Endothelial cell of umbilical vein (primary cell): ENCODE measurements at regions not wholly inside any gene's neighbourhood (a gene's known extent, or its start where the extent isn't known, plus 50 kb on each side); places are given as distances from the start of the nearest gene placed in this dataset.

Experiments used
- BruUV-seq: library from RNA; stranded (reverse); fragments of 400-500 nt; replicated peaks from 2 replicates; lab custom pipeline; 2021; lab: Mats Ljungman, UMichigan
- CTCF ChIA-PET: fragments of 300-600, 350-600 bp; sonication (Branson Sonifier 250); formaldehyde crosslinking; loops from one replicate; lab custom pipeline; 2021; ENCODE audit warnings: antibody characterized with exemption, inconsistent platforms; lab: Charles Lee
- POLR2A ChIA-PET: fragments of 300-600, 350-600 bp; sonication (Branson Sonifier 250); formaldehyde crosslinking; loops from one replicate; lab custom pipeline; 2021; ENCODE audit warnings: antibody characterized with exemption, inconsistent platforms; lab: Charles Lee
- DNase-seq: peaks from one replicate; pipeline ENCODE4 v3.0.0-alpha.2; 2011; ENCODE audit warnings: low read depth, low spot score
- FAIRE-seq: peaks from 2 replicates; lab custom pipeline; 2011; peaks lifted over from hg19 to GRCh38; lab: Jason Lieb, UNC
- H2AFZ ChIP-seq: 2 replicates; pipeline ENCODE4 v1.6.0; 2012; ENCODE audit warnings: low read depth, low read length, control low read depth, inconsistent platforms
- H3K27ac ChIP-seq: 2 replicates; pipeline ENCODE4 v1.5.1; 2011; ENCODE audit warnings: low read depth, mild to moderate bottlenecking, control low read depth, low read length, moderate library complexity; ENCODE audit not compliant: insufficient read depth
- H3K27me3 ChIP-seq, 2 experiments: 2 replicates each; pipeline versions ENCODE4 v1.6.0 to v1.6.1; 2011; ENCODE audit warnings: low read length in 2 of 2, mixed read lengths in 1 of 2; ENCODE audit not compliant: control insufficient read depth in 2 of 2, insufficient read depth in 2 of 2
- H3K36me3 ChIP-seq, 2 experiments: 2 replicates in 1 of 2; 3 replicates in 1 of 2; pipeline ENCODE4 v1.5.1; 2011; ENCODE audit warnings: low read length in 2 of 2, mild to moderate bottlenecking in 1 of 2, moderate library complexity in 1 of 2; ENCODE audit not compliant: control insufficient read depth in 2 of 2, insufficient read depth in 2 of 2; ENCODE audit errors: extremely low read depth in 1 of 2
- H3K4me1 ChIP-seq: 3 replicates; pipeline ENCODE4 v1.5.1; 2011; ENCODE audit warnings: mild to moderate bottlenecking, low read length; ENCODE audit not compliant: control insufficient read depth, insufficient read depth; ENCODE audit errors: extremely low read depth
- H3K4me2 ChIP-seq: 2 replicates; pipeline ENCODE4 v1.6.1; 2011; ENCODE audit warnings: low read length, control low read depth, mixed read lengths; ENCODE audit not compliant: insufficient read depth
- H3K4me3 ChIP-seq, 3 experiments: fragments of 200-600 bp in 1 of 3; sonication (generic), shearing (Covaris generic) in 1 of 3; replicated peaks in 1 of 3; 2 replicates each; pipeline ENCODE4 v1.5.1; 2011 to 2016; ENCODE audit warnings: control low read depth in 3 of 3, low read length in 3 of 3, mild to moderate bottlenecking in 2 of 3, inconsistent platforms in 1 of 3, low read depth in 1 of 3, moderate library complexity in 1 of 3; ENCODE audit not compliant: insufficient read depth in 1 of 3
- H3K79me2 ChIP-seq: 2 replicates; pipeline ENCODE4 v1.6.0; 2012; ENCODE audit warnings: low read length, inconsistent platforms; ENCODE audit not compliant: control insufficient read depth, insufficient read depth
- H3K9ac ChIP-seq: replicated peaks from 2 replicates; pipeline ENCODE3; 2011; ENCODE audit warnings: low read length, control low read depth; ENCODE audit not compliant: insufficient read depth; ENCODE audit errors: extremely low read depth
- H3K9me1 ChIP-seq: replicated peaks from 3 replicates; pipeline ENCODE4 v1.6.0; 2011; ENCODE audit warnings: mild to moderate bottlenecking, low read length; ENCODE audit not compliant: control insufficient read depth, insufficient read depth; ENCODE audit errors: extremely low read depth
- H3K9me3 ChIP-seq: replicated peaks from 2 replicates; pipeline ENCODE4 v1.5.1; 2012; ENCODE audit warnings: low read length, inconsistent platforms; ENCODE audit not compliant: control insufficient read depth, insufficient read depth
- H4K20me1 ChIP-seq: replicated peaks from 2 replicates; pipeline ENCODE3; 2011; ENCODE audit warnings: mild to moderate bottlenecking, low read length; ENCODE audit not compliant: control insufficient read depth, insufficient read depth; ENCODE audit errors: extremely low read depth
- EZH2 ChIP-seq: IDR thresholded peaks from 2 replicates; pipeline ENCODE4 v1.6.1; 2012; ENCODE audit warnings: borderline replicate concordance, low read depth, mild to moderate bottlenecking, moderate library complexity, low read length, inconsistent platforms; ENCODE audit not compliant: severe bottlenecking
- FOS ChIP-seq: IDR thresholded peaks from 2 replicates; pipeline ENCODE4 v1.6.1; 2011; ENCODE audit warnings: mild to moderate bottlenecking, low read length, moderate library complexity, borderline replicate concordance; ENCODE audit not compliant: insufficient read depth
- GATA2 ChIP-seq: IDR thresholded peaks from 2 replicates; pipeline ENCODE4 v1.7.0; 2011; ENCODE audit warnings: low read depth, mild to moderate bottlenecking, moderate library complexity, mixed read lengths, low read length; ENCODE audit not compliant: insufficient read length, insufficient read depth
- JUN ChIP-seq: IDR thresholded peaks from 2 replicates; pipeline ENCODE4 v1.6.1; 2011; ENCODE audit warnings: borderline replicate concordance, low read depth; ENCODE audit not compliant: insufficient read length, insufficient read depth
- MYC ChIP-seq: IDR thresholded peaks from one replicate; pipeline ENCODE4 v1.6.1; 2011; ENCODE audit warnings: mild to moderate bottlenecking, low read depth, low read length
- POLR2A ChIP-seq: IDR thresholded peaks from 2 replicates; pipeline ENCODE4 v1.6.1; 2012; ENCODE audit warnings: low read depth, mild to moderate bottlenecking, control low read depth, low read length
- POLR2AphosphoS5 ChIP-seq: IDR thresholded peaks from 2 replicates; pipeline ENCODE4 v1.6.1; 2012; ENCODE audit warnings: low read depth, mild to moderate bottlenecking, control low read depth, low read length, moderate library complexity; ENCODE audit not compliant: insufficient read depth
- dilution Hi-C: fragments of 300-500 bp; cut with MboI; formaldehyde crosslinking; loops from one replicate; pipeline ENCODE4 v1.15.0; 2019; ENCODE audit warnings: low sequenced_read_pairs; ENCODE audit not compliant: extremely low pct_ligation_motif_present
- intact Hi-C: fragments of 100-400 bp; cut with micrococcal nuclease; formaldehyde crosslinking; loops from one replicate; pipeline ENCODE4 v1.10.0; 2022
- TF ChIP-seq, protein P1 (sequence below): IDR thresholded peaks from 2 replicates; pipeline ENCODE4 v1.6.1; 2011; ENCODE audit not compliant: insufficient read depth, insufficient read length
- TF ChIP-seq, protein P2 (sequence below), 2 donors: IDR thresholded peaks; 1 replicate in 1 of 2; 2 replicates in 1 of 2; pipeline ENCODE4 v1.5.1; 2011; ENCODE audit warnings: low read length in 2 of 2, mild to moderate bottlenecking in 2 of 2, moderate library complexity in 2 of 2, control low read depth in 1 of 2, inconsistent platforms in 1 of 2, low read depth in 1 of 2; ENCODE audit not compliant: insufficient read depth in 1 of 2; ENCODE audit errors: extremely low read depth in 1 of 2

DNA sequence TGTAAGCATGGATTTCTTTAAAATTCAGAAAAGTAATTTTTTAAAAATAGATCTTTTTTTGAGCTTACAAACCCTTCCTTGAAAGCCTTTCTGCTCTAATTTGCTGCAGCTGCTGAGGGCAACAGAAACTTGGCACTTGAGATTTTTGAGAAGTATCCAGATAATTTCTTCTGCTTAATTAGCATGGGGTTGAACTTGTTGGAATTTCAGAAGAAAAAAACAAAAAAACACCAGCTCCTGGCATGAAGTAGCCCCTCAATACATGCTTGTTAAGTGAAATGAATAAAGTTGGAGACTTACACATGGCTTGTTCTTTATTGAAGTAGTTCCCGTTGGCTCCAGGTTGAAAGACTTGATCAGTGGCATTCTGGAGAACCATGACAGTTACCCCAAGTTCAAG lies 331.4 kb upstream of the RAG2 start:
- Histone ChIP-seq H3K27ac (no peak overlapping the region), H3K4me2 (no peak overlapping the region), H3K9me3 (no peaks in the 10 kb centered on the region), H3K27me3 (no peaks in the 10 kb centered on the region), H4K20me1 (no peaks in the 10 kb centered on the region), H3K79me2 (no peaks in the 10 kb centered on the region), H3K9me1 (no peaks in the 10 kb centered on the region), H3K9ac (no peak overlapping the region), H3K4me1 (no peaks in the 10 kb centered on the region), H2AFZ (no peak overlapping the region), H3K4me3 (no peak overlapping the region), H3K36me3 (no peaks in the 10 kb centered on the region)
- BruUV-seq: no TSS peak
- no peak for DNase-seq
- intact Hi-C loops (no loop called here), dilution Hi-C loops (no loop called here)
- no peak for FAIRE-seq
- TF ChIP-seq EZH2 (no peak), POLR2AphosphoS5 (no peak), GATA2 (no peak), MYC (no peak), FOS (no peak), POLR2A (no peak), JUN (no peak)
- TF ChIP-seq, protein P1, sequence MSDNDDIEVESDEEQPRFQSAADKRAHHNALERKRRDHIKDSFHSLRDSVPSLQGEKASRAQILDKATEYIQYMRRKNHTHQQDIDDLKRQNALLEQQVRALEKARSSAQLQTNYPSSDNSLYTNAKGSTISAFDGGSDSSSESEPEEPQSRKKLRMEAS: no peak
- TF ChIP-seq, protein P2, sequence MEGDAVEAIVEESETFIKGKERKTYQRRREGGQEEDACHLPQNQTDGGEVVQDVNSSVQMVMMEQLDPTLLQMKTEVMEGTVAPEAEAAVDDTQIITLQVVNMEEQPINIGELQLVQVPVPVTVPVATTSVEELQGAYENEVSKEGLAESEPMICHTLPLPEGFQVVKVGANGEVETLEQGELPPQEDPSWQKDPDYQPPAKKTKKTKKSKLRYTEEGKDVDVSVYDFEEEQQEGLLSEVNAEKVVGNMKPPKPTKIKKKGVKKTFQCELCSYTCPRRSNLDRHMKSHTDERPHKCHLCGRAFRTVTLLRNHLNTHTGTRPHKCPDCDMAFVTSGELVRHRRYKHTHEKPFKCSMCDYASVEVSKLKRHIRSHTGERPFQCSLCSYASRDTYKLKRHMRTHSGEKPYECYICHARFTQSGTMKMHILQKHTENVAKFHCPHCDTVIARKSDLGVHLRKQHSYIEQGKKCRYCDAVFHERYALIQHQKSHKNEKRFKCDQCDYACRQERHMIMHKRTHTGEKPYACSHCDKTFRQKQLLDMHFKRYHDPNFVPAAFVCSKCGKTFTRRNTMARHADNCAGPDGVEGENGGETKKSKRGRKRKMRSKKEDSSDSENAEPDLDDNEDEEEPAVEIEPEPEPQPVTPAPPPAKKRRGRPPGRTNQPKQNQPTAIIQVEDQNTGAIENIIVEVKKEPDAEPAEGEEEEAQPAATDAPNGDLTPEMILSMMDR (IDR thresholded peaks at IDR 0.05; ENCODE audit: extremely low read depth in 1 of 2, insufficient read depth in 1 of 2, low read depth in 1 of 2, low read length in 2 of 2): no peak
- ChIA-PET POLR2A (no interaction called here), CTCF (no interaction called here)
